ENCODE measurements at regions not wholly inside any gene's neighbourhood (a gene's known extent, or its start where the extent isn't known, plus 50 kb on each side); places are given as distances from the start of the nearest gene placed in this dataset.
"Not testable (repeated sequence)": the region's sequence is repeated elsewhere in the genome, so short reads cannot be mapped to it uniquely, and the experiment has no call there.

- TF ChIP-seq CTCF, POLR2A (IDR thresholded peaks at IDR 0.05): not testable (repeated sequence)
Observed at GRCh38 chr11:71698110-71698509, 115.4 kb upstream of the KRTAP5-11 start.

Data from esophagus squamous epithelium (tissue), 4 donors.